DOHH2 (cell line): ENCODE measurements at regions not wholly inside any gene's neighbourhood (a gene's known extent, or its start where the extent isn't known, plus 50 kb on each side); places are given as distances from the start of the nearest gene placed in this dataset.

ENCODE experiments used
- H3F3A ChIP-seq: fragments of 200-600 bp; sonication (generic), shearing (Covaris generic); 2 replicates; pipeline ENCODE4 v1.6.0; 2016; ENCODE audit warnings: antibody characterized with exemption, mild to moderate bottlenecking; ENCODE audit not compliant: control insufficient read depth, insufficient read depth
- H3K27ac ChIP-seq: fragments of 200-600 bp; sonication (generic); 2 replicates; pipeline ENCODE4 v1.5.1; 2014; ENCODE audit warnings: low read depth, mild to moderate bottlenecking, low read length, moderate library complexity
- H3K27me3 ChIP-seq: fragments of 200-600 bp; sonication (generic); 2 replicates; pipeline ENCODE4 v1.6.1; 2014; ENCODE audit warnings: mild to moderate bottlenecking, low read length, mixed read lengths; ENCODE audit not compliant: control insufficient read depth
- H3K36me3 ChIP-seq: fragments of 200-600 bp; sonication (generic); 2 replicates; pipeline ENCODE4 v1.6.1; 2014; ENCODE audit warnings: mild to moderate bottlenecking, low read length, moderate library complexity, mixed read lengths; ENCODE audit not compliant: control insufficient read depth
- H3K4me1 ChIP-seq: fragments of 200-600 bp; sonication (generic); 2 replicates; pipeline ENCODE4 v1.6.1; 2014; ENCODE audit warnings: mild to moderate bottlenecking, low read length, mixed read lengths; ENCODE audit not compliant: control insufficient read depth
- H3K4me2 ChIP-seq: fragments of 200-600 bp; sonication (generic); 2 replicates; pipeline ENCODE4 v1.6.0; 2014; ENCODE audit warnings: mild to moderate bottlenecking, low read length, moderate library complexity
- H3K4me3 ChIP-seq: fragments of 200-600 bp; sonication (generic); 2 replicates; pipeline ENCODE4 v1.5.1; 2014; ENCODE audit warnings: mild to moderate bottlenecking, low read length, mixed read lengths
- H3K79me2 ChIP-seq: fragments of 200-600 bp; sonication (generic); 2 replicates; pipeline ENCODE4 v1.6.1; 2014; ENCODE audit warnings: mild to moderate bottlenecking, low read length, mixed read lengths; ENCODE audit not compliant: control insufficient read depth
- H3K9me2 ChIP-seq: fragments of 200-600 bp; sonication (generic); replicated peaks from 2 replicates; pipeline ENCODE4 v1.6.1; 2014; ENCODE audit warnings: mild to moderate bottlenecking, low read length, mixed read lengths; ENCODE audit not compliant: control insufficient read depth
- H3K9me3 ChIP-seq: fragments of 200-600 bp; sonication (generic); 2 replicates; pipeline ENCODE4 v1.6.1; 2014; ENCODE audit warnings: antibody characterized with exemption, low read length, mixed read lengths; ENCODE audit not compliant: control insufficient read depth, insufficient read depth
- H4K20me1 ChIP-seq: fragments of 200-600 bp; sonication (generic); 2 replicates; pipeline ENCODE4 v1.6.0; 2014; ENCODE audit warnings: low read depth, mild to moderate bottlenecking, antibody characterized with exemption, low read length, moderate library complexity; ENCODE audit not compliant: control insufficient read depth, insufficient read depth
- CTCF ChIP-seq: fragments of 200-600 bp; sonication (generic); IDR thresholded peaks from one replicate; pipeline ENCODE4 v1.5.1; 2014; ENCODE audit warnings: antibody characterized with exemption, mild to moderate bottlenecking, low read depth, low read length; ENCODE audit not compliant: poor library complexity, severe bottlenecking
- EZH2phosphoT487 ChIP-seq: fragments of 200-600 bp; sonication (generic); IDR thresholded peaks from 2 replicates; pipeline ENCODE4 v1.6.1; 2017; ENCODE audit warnings: borderline replicate concordance, mild to moderate bottlenecking, antibody characterized with exemption, low read length, moderate library complexity, mixed read lengths

- peaks cover 17% of the 10 kb centered on the region; the same call in 1 of the 2 replicates for H3K9me3 ChIP-seq
- H3K4me2 ChIP-seq: no peak overlapping the region
- no peaks in the 10 kb centered on the region for H3K79me2 ChIP-seq
- H3K36me3 ChIP-seq: no peaks in the 10 kb centered on the region
- no peak for TF ChIP-seq EZH2phosphoT487
- no peak for TF ChIP-seq CTCF
- no peak overlapping the region for H3K27ac ChIP-seq
- H3K9me2 ChIP-seq: no peaks in the 10 kb centered on the region
- H3K27me3 ChIP-seq: no peaks in the 10 kb centered on the region
- H3K4me3 ChIP-seq: no peak overlapping the region
- H3K4me1 ChIP-seq: no peaks in the 10 kb centered on the region
- no peaks in the 10 kb centered on the region for H4K20me1 ChIP-seq
- no peaks in the 10 kb centered on the region for H3F3A ChIP-seq
These were observed 194.6 kb downstream of the OLFM1 start for GRCh38 chr9:135281791-135282737.

- no peak overlapping the region for H3K4me3 ChIP-seq
- peaks cover 24% of the 10 kb centered on the region; the same call in 1 of the 2 replicates for H3K9me3 ChIP-seq
- no peaks in the 10 kb centered on the region for H4K20me1 ChIP-seq
- no peaks in the 10 kb centered on the region for H3K79me2 ChIP-seq
- H3K4me2 ChIP-seq: no peak overlapping the region
- no peak overlapping the region for H3K27ac ChIP-seq
- H3K9me2 ChIP-seq: no peaks in the 10 kb centered on the region
- TF ChIP-seq EZH2phosphoT487 (no peak), CTCF (no peak)
- no peaks in the 10 kb centered on the region for H3K27me3 ChIP-seq
- no peaks in the 10 kb centered on the region for H3K4me1 ChIP-seq
- no peaks in the 10 kb centered on the region for H3F3A ChIP-seq
- no peaks in the 10 kb centered on the region for H3K36me3 ChIP-seq
These were observed 195.3 kb downstream of the OLFM1 start for GRCh38 chr9:135282808-135283207.

GRCh38 chr9:135283671-135284070 is 195.9 kb upstream of the PPP1R26 start:
- no peaks in the 10 kb centered on the region for H3K79me2 ChIP-seq
- no peak overlapping the region for H3K4me3 ChIP-seq
- no peaks in the 10 kb centered on the region for H3K36me3 ChIP-seq
- TF ChIP-seq CTCF (no peak), EZH2phosphoT487 (no peak)
- no peak overlapping the region for H3K4me2 ChIP-seq
- no peaks in the 10 kb centered on the region for H3K27me3 ChIP-seq
- no peaks in the 10 kb centered on the region for H3K9me2 ChIP-seq
- peaks cover 30% of the 10 kb centered on the region; the same call in 1 of the 2 replicates for H3K9me3 ChIP-seq
- H3K27ac ChIP-seq: no peak overlapping the region
- H3K4me1 ChIP-seq: no peaks in the 10 kb centered on the region
- H4K20me1 ChIP-seq: no peaks in the 10 kb centered on the region
- H3F3A ChIP-seq: no peaks in the 10 kb centered on the region
